Breast epithelium (tissue), 4 donors: ENCODE measurements at regions not wholly inside any gene's neighbourhood (a gene's known extent, or its start where the extent isn't known, plus 50 kb on each side); places are given as distances from the start of the nearest gene placed in this dataset.

Experiments
- DNase-seq, 2 donors: peaks; one replicate each; pipeline ENCODE4 v3.0.0-alpha.2; 2019; ENCODE audit warnings: low spot score in 2 of 2
- H3K27ac ChIP-seq, 2 donors: fragments of 200-600 bp; sonication (generic) in 1 of 2; one replicate each; pipeline ENCODE4 v1.5.1; 2016 to 2019; ENCODE audit warnings: mild to moderate bottlenecking in 1 of 2
- H3K27me3 ChIP-seq, 2 donors: fragments of 200-600 bp; sonication (generic) in 1 of 2; one replicate each; pipeline versions ENCODE4 v1.5.1 to v1.6.0; 2017 to 2019; ENCODE audit warnings: control low read depth in 1 of 2, mild to moderate bottlenecking in 1 of 2
- H3K36me3 ChIP-seq: fragments of 200-600 bp; one replicate; pipeline ENCODE4 v1.5.1; 2019
- H3K4me1 ChIP-seq, 2 donors: fragments of 200-600 bp; sonication (generic); one replicate each; pipeline ENCODE4 v1.5.1; 2016 to 2019; ENCODE audit warnings: control low read depth in 1 of 2
- H3K4me3 ChIP-seq, 3 donors: fragments of 200-600 bp; sonication (generic); 1 replicate in 2 of 3; 2 replicates in 1 of 3; pipeline ENCODE4 v1.5.1; 2016 to 2019; ENCODE audit warnings: mild to moderate bottlenecking in 3 of 3, moderate library complexity in 2 of 3
- H3K9me3 ChIP-seq, 2 donors: fragments of 200-600 bp; sonication (generic) in 1 of 2; one replicate each; pipeline ENCODE4 v1.5.1; 2016 to 2019; ENCODE audit warnings: control low read depth in 1 of 2
- POLR2A ChIP-seq: fragments of 450-650 bp; IDR thresholded peaks from one replicate; pipeline ENCODE4 v1.6.1; 2016; ENCODE audit warnings: antibody characterized with exemption, mild to moderate bottlenecking, moderate library complexity
- POLR2AphosphoS5 ChIP-seq, 3 donors: sonication (generic); formaldehyde crosslinking; IDR thresholded peaks; one replicate each; pipeline ENCODE4 v1.6.1; 2017; ENCODE audit warnings: antibody characterized with exemption in 3 of 3
- intact Hi-C: fragments of 100-400 bp; cut with DNase I; formaldehyde crosslinking; loops from one replicate; pipeline ENCODE4 v1.15.1; 2023; ENCODE audit warnings: low total_unique reads
- TF ChIP-seq, protein P1 (sequence below), 3 donors: fragments of 450-650 bp; IDR thresholded peaks; one replicate each; pipeline ENCODE4 v1.5.1; 2016 to 2017; ENCODE audit warnings: antibody characterized with exemption in 3 of 3, mild to moderate bottlenecking in 3 of 3, moderate library complexity in 3 of 3

DNA sequence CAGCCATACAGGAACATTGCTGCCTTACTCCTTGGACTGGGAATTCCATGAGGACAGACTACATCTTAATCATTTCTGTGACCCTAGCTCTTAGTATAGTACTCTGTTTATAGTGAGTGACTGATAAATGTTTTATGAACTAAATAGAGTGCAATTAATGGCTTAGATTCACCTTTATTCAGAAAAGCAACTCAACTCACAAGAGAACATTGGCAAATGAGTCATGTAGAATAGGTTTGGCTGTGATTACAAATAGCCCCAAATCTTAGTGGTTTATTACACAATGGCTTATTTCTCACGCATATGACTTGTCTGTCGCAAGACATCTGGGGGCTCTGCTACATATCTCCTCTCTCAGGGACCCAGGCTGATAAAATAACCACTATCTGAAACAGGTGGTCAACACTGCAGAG, 121.6 kb upstream of the KL start:
- intact Hi-C loops = no loop called here
- H3K9me3 ChIP-seq = no peaks in the 10 kb centered on the region
- no peaks in the 10 kb centered on the region for H3K36me3 ChIP-seq
- no peaks in the 10 kb centered on the region for H3K27me3 ChIP-seq
- no peak for DNase-seq
- H3K4me1 ChIP-seq = no peaks in the 10 kb centered on the region
- no peak overlapping the region for H3K27ac ChIP-seq
- no peak overlapping the region for H3K4me3 ChIP-seq
- TF ChIP-seq POLR2A (no peak), POLR2AphosphoS5 (IDR thresholded peaks at IDR 0.05) (no peak)
- TF ChIP-seq, protein P1, sequence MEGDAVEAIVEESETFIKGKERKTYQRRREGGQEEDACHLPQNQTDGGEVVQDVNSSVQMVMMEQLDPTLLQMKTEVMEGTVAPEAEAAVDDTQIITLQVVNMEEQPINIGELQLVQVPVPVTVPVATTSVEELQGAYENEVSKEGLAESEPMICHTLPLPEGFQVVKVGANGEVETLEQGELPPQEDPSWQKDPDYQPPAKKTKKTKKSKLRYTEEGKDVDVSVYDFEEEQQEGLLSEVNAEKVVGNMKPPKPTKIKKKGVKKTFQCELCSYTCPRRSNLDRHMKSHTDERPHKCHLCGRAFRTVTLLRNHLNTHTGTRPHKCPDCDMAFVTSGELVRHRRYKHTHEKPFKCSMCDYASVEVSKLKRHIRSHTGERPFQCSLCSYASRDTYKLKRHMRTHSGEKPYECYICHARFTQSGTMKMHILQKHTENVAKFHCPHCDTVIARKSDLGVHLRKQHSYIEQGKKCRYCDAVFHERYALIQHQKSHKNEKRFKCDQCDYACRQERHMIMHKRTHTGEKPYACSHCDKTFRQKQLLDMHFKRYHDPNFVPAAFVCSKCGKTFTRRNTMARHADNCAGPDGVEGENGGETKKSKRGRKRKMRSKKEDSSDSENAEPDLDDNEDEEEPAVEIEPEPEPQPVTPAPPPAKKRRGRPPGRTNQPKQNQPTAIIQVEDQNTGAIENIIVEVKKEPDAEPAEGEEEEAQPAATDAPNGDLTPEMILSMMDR (IDR thresholded peaks at IDR 0.05) = no peak

DNA sequence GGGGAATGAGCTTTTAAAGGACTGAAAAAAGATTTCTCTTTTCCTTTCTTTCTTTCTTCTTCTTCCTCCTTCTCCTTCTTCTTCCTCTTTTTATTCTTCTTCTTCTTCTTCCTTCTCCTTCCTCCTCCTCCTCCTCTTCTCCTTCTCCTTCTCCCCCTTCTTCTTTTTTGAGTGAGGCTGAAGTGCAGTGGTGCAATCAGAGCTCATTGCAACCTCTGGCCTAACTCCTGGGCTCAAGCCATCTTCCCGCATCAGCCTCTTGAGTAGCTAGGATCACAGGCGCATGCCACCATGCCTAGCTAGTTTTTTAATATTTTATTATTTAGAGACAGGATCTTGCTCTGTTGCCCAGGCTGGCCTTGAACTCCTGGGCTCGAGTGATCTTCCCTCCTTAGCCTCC, 120.9 kb upstream of the KL start:
- intact Hi-C loops = no loop called here
- no peaks in the 10 kb centered on the region for H3K36me3 ChIP-seq
- no peaks in the 10 kb centered on the region for H3K9me3 ChIP-seq
- no peaks in the 10 kb centered on the region for H3K4me1 ChIP-seq
- DNase-seq = no peak
- H3K27ac ChIP-seq = no peak overlapping the region
- H3K27me3 ChIP-seq = no peaks in the 10 kb centered on the region
- TF ChIP-seq POLR2A (no peak), POLR2AphosphoS5 (IDR thresholded peaks at IDR 0.05) (no peak)
- TF ChIP-seq, protein P1 (IDR thresholded peaks at IDR 0.05) = no peak
- H3K4me3 ChIP-seq = no peak overlapping the region

DNA sequence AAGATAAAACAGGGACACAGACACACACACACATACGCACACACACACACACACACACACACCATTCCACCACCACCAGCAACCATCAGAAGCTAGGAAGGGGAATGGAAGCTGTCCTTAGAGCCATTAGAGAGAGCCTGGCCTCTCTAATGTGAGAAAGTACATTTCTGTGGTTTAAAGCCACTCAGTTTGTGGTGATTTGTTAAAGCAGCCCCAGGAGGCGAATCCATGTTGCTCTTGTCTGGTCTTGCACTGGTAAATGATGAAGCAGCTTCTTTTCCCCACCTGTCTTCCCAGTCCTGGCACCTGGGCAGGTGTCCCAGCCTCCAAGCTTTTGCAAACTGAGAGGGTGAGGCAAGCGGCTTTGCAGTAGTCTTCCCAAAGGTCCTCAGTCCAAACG, 118.9 kb upstream of the KL start:
- intact Hi-C loops = no loop called here

GRCh38 chr13:32902029-32902780, 114.0 kb upstream of the KL start:
- Histone ChIP-seq H3K9me3 (no peaks in the 10 kb centered on the region), H3K27ac (peak overlapping the region in 1 of 2 donors; percentile 69), H3K4me3 (no peak overlapping the region), H3K27me3 (no peaks in the 10 kb centered on the region), H3K36me3 (no peaks in the 10 kb centered on the region), H3K4me1 (no peaks in the 10 kb centered on the region)
- no peak for DNase-seq
- intact Hi-C loops = no loop called here
- TF ChIP-seq POLR2A (no peak), POLR2AphosphoS5 (IDR thresholded peaks at IDR 0.05) (peak in 1 of 3 donors; percentile 33)
- TF ChIP-seq, protein P1 (IDR thresholded peaks at IDR 0.05) = no peak

More for the DNA sequence above, 118.9 kb upstream of the KL start:
- Histone ChIP-seq H3K27me3 (no peaks in the 10 kb centered on the region), H3K27ac (no peak overlapping the region), H3K4me3 (no peak overlapping the region), H3K9me3 (no peaks in the 10 kb centered on the region), H3K36me3 (no peaks in the 10 kb centered on the region), H3K4me1 (no peaks in the 10 kb centered on the region)
- DNase-seq = no peak
- TF ChIP-seq POLR2A (no peak), POLR2AphosphoS5 (IDR thresholded peaks at IDR 0.05) (no peak)

DNA sequence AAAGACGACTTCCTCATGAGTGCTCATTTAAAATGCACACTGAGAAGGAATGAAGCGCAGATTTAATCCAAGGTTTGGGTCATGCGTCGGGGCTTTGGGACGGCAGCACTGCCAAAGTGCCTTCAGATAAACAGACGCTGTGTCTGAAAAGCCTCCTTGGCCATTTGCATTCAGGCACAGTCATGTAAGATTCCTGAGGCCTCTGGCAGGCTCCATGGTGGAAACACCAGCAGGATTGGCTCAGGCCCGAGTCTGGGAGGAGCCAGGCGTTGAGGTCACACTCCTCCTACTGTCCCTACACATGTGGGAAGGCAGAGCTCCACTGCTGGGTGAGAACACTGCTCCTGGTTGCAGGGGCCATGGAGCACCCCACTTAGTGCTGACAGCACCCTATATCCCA, 113.3 kb upstream of the KL start:
- Histone ChIP-seq H3K36me3 (no peaks in the 10 kb centered on the region), H3K4me3 (no peak overlapping the region), H3K27ac (peak overlapping the region in 1 of 2 donors; percentile 69), H3K9me3 (no peaks in the 10 kb centered on the region), H3K27me3 (no peaks in the 10 kb centered on the region), H3K4me1 (no peaks in the 10 kb centered on the region)
- DNase-seq = peak in 1 of 2 donors; percentile 24
- TF ChIP-seq, protein P1 (IDR thresholded peaks at IDR 0.05) = no peak
- no peak for TF ChIP-seq POLR2A
- TF ChIP-seq POLR2AphosphoS5 (IDR thresholded peaks at IDR 0.05) = no peak
- intact Hi-C loops = no loop called here
